ENCODE measurements at regions not wholly inside any gene's neighbourhood (a gene's known extent, or its start where the extent isn't known, plus 50 kb on each side); places are given as distances from the start of the nearest gene placed in this dataset.

- POLR2A ChIA-PET = interaction anchor here (0.7 kb wide), 1 partner anchor 24 kb away, joined by 3 read pairs; no protein-coding TSS in a partner anchor
- Mint-ChIP-seq H3K27me3 (ENCODE audit: insufficient read depth, unreplicated experiment) (no peaks in the 10 kb centered on the region), H3K4me1 (ENCODE audit: insufficient read depth, unreplicated experiment) (no peaks in the 10 kb centered on the region), H3K9me3 (ENCODE audit: unreplicated experiment) (no peaks in the 10 kb centered on the region), H3K4me3 (ENCODE audit: unreplicated experiment) (no peak overlapping the region), H3K36me3 (ENCODE audit: insufficient read depth, unreplicated experiment) (no peaks in the 10 kb centered on the region), H3K27ac (ENCODE audit: low read depth, unreplicated experiment) (no peak overlapping the region)
- CTCF ChIA-PET = no interaction called here
- BruUV-seq (replicated peaks) = no TSS peak
- no peak for DNase-seq (ENCODE audit: unreplicated experiment)
- intact Hi-C loops (cut with micrococcal nuclease) = no loop called here
- no peak for TF ChIP-seq CTCF (IDR thresholded peaks at IDR 0.05; ENCODE audit: unreplicated experiment)
These were observed 162.6 kb upstream of the P2RY1 start for GRCh38 chr3:152672320-152672649.

- no peaks in the 10 kb centered on the region for H3K4me1 Mint-ChIP-seq (ENCODE audit: insufficient read depth, unreplicated experiment)
- intact Hi-C loops (cut with micrococcal nuclease) = no loop called here
- ChIA-PET POLR2A (no interaction called here), CTCF (no interaction called here)
- H3K36me3 Mint-ChIP-seq (ENCODE audit: insufficient read depth, unreplicated experiment) = no peaks in the 10 kb centered on the region
- H3K4me3 Mint-ChIP-seq (ENCODE audit: unreplicated experiment) = no peak overlapping the region
- no peak overlapping the region for H3K27ac Mint-ChIP-seq (ENCODE audit: low read depth, unreplicated experiment)
- H3K27me3 Mint-ChIP-seq (ENCODE audit: insufficient read depth, unreplicated experiment) = no peaks in the 10 kb centered on the region
- no TSS peak for BruUV-seq (replicated peaks)
- no peak for TF ChIP-seq CTCF (IDR thresholded peaks at IDR 0.05; ENCODE audit: unreplicated experiment)
- no peak for DNase-seq (ENCODE audit: unreplicated experiment)
- no peaks in the 10 kb centered on the region for H3K9me3 Mint-ChIP-seq (ENCODE audit: unreplicated experiment)
These were observed 158.0 kb upstream of the P2RY1 start for GRCh38 chr3:152676810-152677379.

GRCh38 chr3:152677491-152677890, 157.4 kb upstream of the P2RY1 start:
- DNase-seq (ENCODE audit: unreplicated experiment) = no peak
- ChIA-PET CTCF (no interaction called here), POLR2A (no interaction called here)
- intact Hi-C loops (cut with micrococcal nuclease) = no loop called here
- Mint-ChIP-seq H3K27me3 (ENCODE audit: insufficient read depth, unreplicated experiment) (no peaks in the 10 kb centered on the region), H3K4me1 (ENCODE audit: insufficient read depth, unreplicated experiment) (no peaks in the 10 kb centered on the region), H3K4me3 (ENCODE audit: unreplicated experiment) (no peak overlapping the region), H3K36me3 (ENCODE audit: insufficient read depth, unreplicated experiment) (no peaks in the 10 kb centered on the region), H3K9me3 (ENCODE audit: unreplicated experiment) (no peaks in the 10 kb centered on the region), H3K27ac (ENCODE audit: low read depth, unreplicated experiment) (no peak overlapping the region)
- no peak for TF ChIP-seq CTCF (IDR thresholded peaks at IDR 0.05; ENCODE audit: unreplicated experiment)
- BruUV-seq (replicated peaks) = no TSS peak

GRCh38 chr3:152682477-152682876, 152.5 kb upstream of the P2RY1 start:
- CTCF ChIA-PET = interaction anchor here (0.7 kb wide), 1 partner anchor 591 kb away, joined by 3 read pairs; no protein-coding TSS in a partner anchor
- POLR2A ChIA-PET = no interaction called here
- TF ChIP-seq CTCF (IDR thresholded peaks at IDR 0.05; ENCODE audit: unreplicated experiment) = no peak

More at GRCh38 chr3:152682477-152682876, 152.5 kb upstream of the P2RY1 start:
- Mint-ChIP-seq H3K4me1 (ENCODE audit: insufficient read depth, unreplicated experiment) (no peaks in the 10 kb centered on the region), H3K9me3 (ENCODE audit: unreplicated experiment) (no peaks in the 10 kb centered on the region), H3K27ac (ENCODE audit: low read depth, unreplicated experiment) (no peak overlapping the region), H3K4me3 (ENCODE audit: unreplicated experiment) (no peak overlapping the region), H3K36me3 (ENCODE audit: insufficient read depth, unreplicated experiment) (no peaks in the 10 kb centered on the region), H3K27me3 (ENCODE audit: insufficient read depth, unreplicated experiment) (no peaks in the 10 kb centered on the region)
- intact Hi-C loops (cut with micrococcal nuclease) = no loop called here
- DNase-seq (ENCODE audit: unreplicated experiment) = no peak
- BruUV-seq (replicated peaks) = no TSS peak
